GM23248 (cell line): ENCODE measurements at regions not wholly inside any gene's neighbourhood (a gene's known extent, or its start where the extent isn't known, plus 50 kb on each side); places are given as distances from the start of the nearest gene placed in this dataset.

Source experiments
- EZH2 ChIP-seq: fragments of 200-600 bp; sonication (generic); IDR thresholded peaks from 2 replicates; pipeline ENCODE4 v1.6.1; 2018; ENCODE audit warnings: antibody characterized with exemption, mild to moderate bottlenecking; ENCODE audit not compliant: insufficient read depth, poor library complexity, severe bottlenecking
- EZH2phosphoT487 ChIP-seq: fragments of 200-600 bp; sonication (generic); IDR thresholded peaks from 2 replicates; pipeline ENCODE4 v1.6.1; 2018; ENCODE audit warnings: antibody characterized with exemption, moderate library complexity, mild to moderate bottlenecking, low read depth; ENCODE audit not compliant: insufficient read depth

DNA sequence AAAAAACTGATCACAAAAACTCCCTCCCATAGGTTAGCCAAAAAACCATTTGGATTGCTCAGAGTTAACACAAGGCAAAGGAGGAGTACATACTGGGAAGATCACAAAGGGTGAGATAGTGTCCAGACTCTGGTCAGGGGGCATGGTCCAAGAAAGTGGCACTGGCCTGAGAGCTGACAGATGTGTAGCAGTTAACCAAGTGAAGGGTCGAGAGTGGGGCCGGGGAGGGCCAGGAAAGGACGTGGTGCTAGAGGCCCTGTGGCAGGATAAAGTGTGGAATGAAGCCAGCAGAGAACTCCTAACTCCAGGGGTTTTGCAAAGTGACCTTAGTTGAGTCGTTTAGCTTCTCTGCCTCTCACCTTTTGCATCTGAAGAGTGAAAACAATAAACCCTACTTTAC lies 290.5 kb downstream of the FOXA2 start:
- TF ChIP-seq EZH2 = no peak
- no peak for TF ChIP-seq EZH2phosphoT487
